LNCaP clone FGC (cell line): ENCODE measurements at regions not wholly inside any gene's neighbourhood (a gene's known extent, or its start where the extent isn't known, plus 50 kb on each side); places are given as distances from the start of the nearest gene placed in this dataset.

Experiments used
- DNase-seq: peaks from one replicate; pipeline ENCODE4 v3.0.0-alpha.2; 2011; ENCODE audit warnings: low read depth
- H3K4me3 ChIP-seq: 2 replicates; pipeline ENCODE4 v1.5.1; 2011; ENCODE audit warnings: mild to moderate bottlenecking, low read depth, low read length, control low read depth
- TF ChIP-seq, protein P1 (sequence below): IDR thresholded peaks from 2 replicates; pipeline ENCODE4 v1.5.1; 2012; ENCODE audit warnings: mild to moderate bottlenecking; ENCODE audit not compliant: control insufficient read depth, insufficient read depth; ENCODE audit errors: extremely low read depth

DNA sequence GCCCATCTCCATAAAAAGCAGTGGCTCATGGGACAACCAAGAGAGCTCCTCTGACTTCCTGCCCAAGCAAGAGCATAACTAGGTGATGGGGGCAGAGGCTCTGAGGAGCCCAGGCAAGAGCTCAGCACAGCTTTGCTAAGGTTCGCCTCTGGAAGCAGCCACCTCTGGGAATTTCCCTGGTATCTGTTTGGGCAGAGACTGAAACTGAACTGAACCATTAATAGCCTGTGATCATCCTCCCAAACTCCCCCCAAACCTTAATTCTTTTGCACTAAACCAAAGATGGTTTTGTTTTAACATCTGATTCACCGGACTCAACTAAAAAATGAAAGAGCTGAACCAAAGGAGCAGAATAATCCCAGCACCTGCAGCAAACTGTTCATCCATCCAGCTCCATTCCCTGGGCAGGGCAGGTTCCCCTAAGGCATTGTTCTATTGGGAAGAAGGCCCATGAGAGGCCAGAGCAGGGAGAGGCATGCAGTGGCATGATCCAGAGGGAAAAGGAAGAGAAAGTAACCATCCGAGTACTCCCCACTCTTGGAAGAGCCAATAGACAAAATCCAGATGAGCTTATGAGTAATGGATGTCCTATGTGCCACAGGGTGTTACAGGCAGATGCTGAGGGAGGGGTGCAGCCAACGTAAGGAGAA lies 77.8 kb upstream of the KAZN start:
- no peak overlapping the region for H3K4me3 ChIP-seq
- DNase-seq, result no peak
- TF ChIP-seq, protein P1, sequence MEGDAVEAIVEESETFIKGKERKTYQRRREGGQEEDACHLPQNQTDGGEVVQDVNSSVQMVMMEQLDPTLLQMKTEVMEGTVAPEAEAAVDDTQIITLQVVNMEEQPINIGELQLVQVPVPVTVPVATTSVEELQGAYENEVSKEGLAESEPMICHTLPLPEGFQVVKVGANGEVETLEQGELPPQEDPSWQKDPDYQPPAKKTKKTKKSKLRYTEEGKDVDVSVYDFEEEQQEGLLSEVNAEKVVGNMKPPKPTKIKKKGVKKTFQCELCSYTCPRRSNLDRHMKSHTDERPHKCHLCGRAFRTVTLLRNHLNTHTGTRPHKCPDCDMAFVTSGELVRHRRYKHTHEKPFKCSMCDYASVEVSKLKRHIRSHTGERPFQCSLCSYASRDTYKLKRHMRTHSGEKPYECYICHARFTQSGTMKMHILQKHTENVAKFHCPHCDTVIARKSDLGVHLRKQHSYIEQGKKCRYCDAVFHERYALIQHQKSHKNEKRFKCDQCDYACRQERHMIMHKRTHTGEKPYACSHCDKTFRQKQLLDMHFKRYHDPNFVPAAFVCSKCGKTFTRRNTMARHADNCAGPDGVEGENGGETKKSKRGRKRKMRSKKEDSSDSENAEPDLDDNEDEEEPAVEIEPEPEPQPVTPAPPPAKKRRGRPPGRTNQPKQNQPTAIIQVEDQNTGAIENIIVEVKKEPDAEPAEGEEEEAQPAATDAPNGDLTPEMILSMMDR, result no peak

DNA sequence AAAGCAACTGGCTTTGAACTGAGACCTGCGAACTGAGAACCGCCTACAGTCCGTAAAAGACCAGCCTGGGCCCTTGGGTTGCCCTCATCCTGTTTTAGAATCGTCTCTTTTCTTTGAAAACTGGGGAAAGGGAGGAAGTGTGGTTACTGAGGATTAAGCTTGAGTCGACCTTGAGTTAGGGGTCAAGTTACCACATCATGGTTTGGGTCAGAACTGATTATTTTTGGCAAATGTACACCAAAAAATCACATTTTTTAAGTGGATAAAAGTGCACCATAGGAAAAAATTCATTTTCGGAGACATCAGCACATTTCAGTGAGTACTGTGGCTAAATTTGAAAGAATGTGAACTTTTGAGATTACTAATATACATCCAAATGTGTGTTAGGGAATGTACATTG lies 76.9 kb upstream of the KAZN start:
- H3K4me3 ChIP-seq, result no peak overlapping the region
- TF ChIP-seq, protein P1, result no peak
- no peak for DNase-seq

DNA sequence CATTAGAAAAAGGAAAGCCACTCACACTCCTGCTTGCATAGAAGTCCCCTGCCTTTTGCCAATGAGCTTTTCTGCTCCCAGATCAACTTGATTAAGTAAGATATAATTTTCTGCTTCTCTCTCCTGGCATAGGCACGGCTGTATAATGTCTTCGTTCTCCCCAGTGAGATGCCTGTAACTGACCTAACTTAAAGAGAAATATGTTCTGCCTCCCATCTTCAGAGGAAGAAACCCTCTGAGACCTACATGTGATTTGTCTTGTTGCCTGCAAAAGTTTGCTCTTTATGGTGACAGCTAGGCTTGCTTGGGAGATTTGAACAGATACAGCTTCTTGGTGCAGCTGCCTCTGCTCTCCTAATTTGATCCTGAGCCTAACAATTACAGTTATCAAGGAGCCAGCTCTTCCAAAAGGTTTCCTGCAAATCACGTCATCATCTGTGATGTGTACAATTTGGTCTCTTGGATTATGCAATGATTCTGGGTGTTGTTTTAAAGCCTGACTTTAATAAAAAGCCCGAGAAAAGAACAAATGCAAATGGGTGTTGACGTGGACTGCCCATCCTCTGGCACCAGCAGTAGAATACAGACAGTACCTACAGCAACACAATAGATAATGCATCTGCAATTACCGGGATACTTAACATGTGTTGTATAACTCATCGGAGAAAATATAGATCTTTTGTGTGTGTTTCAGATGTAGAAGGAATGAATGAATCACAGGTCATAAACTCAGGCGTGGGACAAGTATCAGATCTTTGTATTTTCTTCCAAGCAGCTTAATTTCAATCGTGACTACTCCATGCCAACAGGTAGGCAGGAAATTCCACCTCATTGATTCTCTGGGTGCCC lies 76.2 kb upstream of the KAZN start:
- TF ChIP-seq, protein P1, result no peak
- DNase-seq, result no peak

DNA sequence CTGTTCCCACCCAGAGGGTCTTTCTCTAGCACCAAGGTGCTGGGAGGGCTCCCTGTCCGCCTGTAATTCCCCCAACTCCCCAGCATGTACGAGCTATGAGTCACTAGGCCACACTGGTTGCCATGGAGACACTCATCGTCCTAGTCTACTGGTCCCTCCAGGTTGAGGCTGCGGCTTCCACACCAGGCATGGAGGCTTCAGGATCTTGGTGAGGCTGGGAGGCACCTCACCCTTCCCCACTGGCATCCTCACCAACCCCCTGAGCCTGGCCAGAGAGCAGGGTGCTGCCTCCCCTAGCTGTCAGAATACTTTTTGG lies 75.6 kb upstream of the KAZN start:
- DNase-seq, result no peak
- TF ChIP-seq, protein P1, result no peak

More for the DNA sequence above, 76.2 kb upstream of the KAZN start:
- no peak overlapping the region for H3K4me3 ChIP-seq

DNA sequence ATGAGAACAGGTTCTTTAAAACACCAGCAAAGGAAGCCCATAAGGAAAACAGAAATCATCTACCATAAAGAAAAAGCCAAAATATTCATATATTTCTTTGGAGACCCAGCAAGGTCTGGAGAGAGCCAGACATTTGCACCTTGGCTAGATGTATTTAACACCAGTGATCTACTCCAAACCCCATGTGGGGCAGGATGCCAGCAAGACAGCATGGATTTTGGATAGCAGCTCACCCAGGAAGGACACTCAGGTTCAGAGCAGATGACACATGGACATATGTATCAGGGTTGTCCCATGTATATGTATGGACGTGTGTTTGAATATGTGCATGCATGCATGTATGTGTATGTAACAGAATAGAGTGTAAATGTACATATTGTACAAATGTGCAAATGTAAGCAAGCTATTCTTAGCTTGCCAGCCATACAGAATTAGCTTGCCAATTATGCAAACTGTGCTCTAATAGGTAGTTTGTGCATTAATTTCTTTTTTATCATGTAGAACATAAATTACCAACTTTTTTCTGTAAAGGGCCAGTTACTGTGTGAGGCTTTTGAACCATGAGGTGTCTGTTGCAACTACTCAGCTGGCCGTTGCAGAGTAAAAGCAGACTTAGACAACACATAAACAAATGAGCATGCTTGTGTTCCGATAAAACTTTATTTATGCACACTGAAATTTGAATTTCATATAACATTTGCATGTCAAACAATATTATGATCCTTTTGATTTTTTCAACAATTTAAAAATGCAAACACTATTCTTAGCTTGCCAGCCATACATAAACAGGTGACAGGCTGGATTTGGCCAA lies 73.5 kb upstream of the KAZN start:
- H3K4me3 ChIP-seq, result no peak overlapping the region
- DNase-seq, result no peak
- TF ChIP-seq, protein P1, result no peak

More for the DNA sequence above, 75.6 kb upstream of the KAZN start:
- H3K4me3 ChIP-seq, result no peak overlapping the region

DNA sequence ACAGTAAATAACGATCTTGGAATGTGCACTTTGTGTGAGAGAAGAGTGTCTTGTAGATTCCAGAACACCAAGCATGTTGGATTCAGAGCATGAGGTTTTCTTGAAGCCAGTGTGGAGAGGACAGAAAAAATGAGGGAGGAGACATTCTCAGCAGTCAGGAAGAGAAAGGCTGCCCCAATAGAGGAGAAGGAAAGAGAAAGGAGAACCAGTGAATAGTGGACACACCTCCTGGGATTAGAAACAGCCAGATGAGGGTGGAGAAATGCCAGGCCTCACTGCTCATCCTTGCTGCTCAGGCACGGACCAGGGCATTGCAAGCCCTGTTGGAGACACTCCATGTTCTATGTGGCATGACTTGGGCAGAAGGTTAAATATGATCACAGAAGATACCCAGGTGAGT lies 69.0 kb upstream of the KAZN start:
- H3K4me3 ChIP-seq, result no peak overlapping the region
- TF ChIP-seq, protein P1, result no peak
- no peak for DNase-seq
